ENCODE measurements at regions not wholly inside any gene's neighbourhood (a gene's known extent, or its start where the extent isn't known, plus 50 kb on each side); places are given as distances from the start of the nearest gene placed in this dataset.

GRCh38 chr2:180520921-180521581 is 459.4 kb upstream of the UBE2E3 start:
- Histone ChIP-seq H3K27me3 (ENCODE audit: control insufficient read depth, insufficient read depth, low read length) (no peaks in the 10 kb centered on the region), H3K4me3 (ENCODE audit: low read depth, low read length) (no peak overlapping the region)
- DNase-seq (ENCODE audit: low read depth) = no peak

DNA sequence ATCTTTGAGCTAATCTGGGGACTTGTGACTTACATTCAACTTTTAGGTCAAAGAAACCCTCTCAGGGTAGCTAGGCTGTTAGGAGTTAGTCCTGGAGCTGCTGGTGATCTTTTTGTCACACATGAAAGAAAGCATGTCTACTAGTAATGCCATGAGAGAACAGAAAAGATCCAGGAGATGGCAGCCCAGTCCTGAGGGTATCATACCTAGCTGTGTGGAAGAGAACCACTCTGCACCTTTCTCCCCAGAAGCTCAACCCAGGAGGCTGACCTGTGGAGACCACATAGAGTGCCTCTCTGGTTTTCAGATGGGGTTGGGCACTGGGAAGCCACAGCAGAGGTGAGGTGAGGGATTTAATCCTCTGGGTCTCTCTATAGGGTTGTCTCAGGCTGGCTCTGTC is 460.2 kb upstream of the UBE2E3 start:
- no peak overlapping the region for H3K4me3 ChIP-seq (ENCODE audit: low read depth, low read length)
- no peaks in the 10 kb centered on the region for H3K36me3 ChIP-seq (ENCODE audit: control insufficient read depth, insufficient read depth, low read length)
- no peaks in the 10 kb centered on the region for H3K27me3 ChIP-seq (ENCODE audit: control insufficient read depth, insufficient read depth, low read length)
- no peak for DNase-seq (ENCODE audit: low read depth)
- TF ChIP-seq, protein P1, sequence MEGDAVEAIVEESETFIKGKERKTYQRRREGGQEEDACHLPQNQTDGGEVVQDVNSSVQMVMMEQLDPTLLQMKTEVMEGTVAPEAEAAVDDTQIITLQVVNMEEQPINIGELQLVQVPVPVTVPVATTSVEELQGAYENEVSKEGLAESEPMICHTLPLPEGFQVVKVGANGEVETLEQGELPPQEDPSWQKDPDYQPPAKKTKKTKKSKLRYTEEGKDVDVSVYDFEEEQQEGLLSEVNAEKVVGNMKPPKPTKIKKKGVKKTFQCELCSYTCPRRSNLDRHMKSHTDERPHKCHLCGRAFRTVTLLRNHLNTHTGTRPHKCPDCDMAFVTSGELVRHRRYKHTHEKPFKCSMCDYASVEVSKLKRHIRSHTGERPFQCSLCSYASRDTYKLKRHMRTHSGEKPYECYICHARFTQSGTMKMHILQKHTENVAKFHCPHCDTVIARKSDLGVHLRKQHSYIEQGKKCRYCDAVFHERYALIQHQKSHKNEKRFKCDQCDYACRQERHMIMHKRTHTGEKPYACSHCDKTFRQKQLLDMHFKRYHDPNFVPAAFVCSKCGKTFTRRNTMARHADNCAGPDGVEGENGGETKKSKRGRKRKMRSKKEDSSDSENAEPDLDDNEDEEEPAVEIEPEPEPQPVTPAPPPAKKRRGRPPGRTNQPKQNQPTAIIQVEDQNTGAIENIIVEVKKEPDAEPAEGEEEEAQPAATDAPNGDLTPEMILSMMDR (IDR thresholded peaks at IDR 0.05; ENCODE audit: insufficient read depth, low read length, poor library complexity, severe bottlenecking) = no peak

More at GRCh38 chr2:180520921-180521581, 459.4 kb upstream of the UBE2E3 start:
- TF ChIP-seq, protein P1 (IDR thresholded peaks at IDR 0.05; ENCODE audit: insufficient read depth, low read length, poor library complexity, severe bottlenecking) = no peak
- no peaks in the 10 kb centered on the region for H3K36me3 ChIP-seq (ENCODE audit: control insufficient read depth, insufficient read depth, low read length)

DNA sequence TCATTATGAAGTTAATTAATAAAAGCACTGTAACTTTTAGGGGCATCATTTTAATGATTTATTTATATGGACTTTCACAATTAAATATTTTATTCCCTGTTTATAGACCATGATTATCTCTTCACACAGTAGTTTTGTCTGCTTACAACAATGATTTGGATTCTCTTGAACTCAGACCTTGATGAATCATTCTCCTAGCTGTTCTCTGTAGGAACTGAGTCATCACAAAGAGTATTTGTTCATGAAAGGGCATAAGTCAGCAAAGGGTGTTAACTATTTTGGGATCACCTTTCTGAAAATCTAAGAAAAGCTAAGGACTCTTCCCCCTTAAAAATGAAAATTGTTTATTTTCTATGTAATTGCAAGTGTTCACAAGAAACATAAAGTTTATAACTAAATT is 461.1 kb upstream of the UBE2E3 start:
- no peak for DNase-seq (ENCODE audit: low read depth)
- TF ChIP-seq, protein P1 (IDR thresholded peaks at IDR 0.05; ENCODE audit: insufficient read depth, low read length, poor library complexity, severe bottlenecking) = no peak
- H3K36me3 ChIP-seq (ENCODE audit: control insufficient read depth, insufficient read depth, low read length) = no peaks in the 10 kb centered on the region
- H3K4me3 ChIP-seq (ENCODE audit: low read depth, low read length) = no peak overlapping the region
- H3K27me3 ChIP-seq (ENCODE audit: control insufficient read depth, insufficient read depth, low read length) = no peaks in the 10 kb centered on the region

GRCh38 chr2:180516232-180516631 is 464.2 kb upstream of the UBE2E3 start:
- no peak for DNase-seq (ENCODE audit: low read depth)
- TF ChIP-seq, protein P1 (IDR thresholded peaks at IDR 0.05; ENCODE audit: insufficient read depth, low read length, poor library complexity, severe bottlenecking) = no peak
- Histone ChIP-seq H3K4me3 (ENCODE audit: low read depth, low read length) (no peak overlapping the region), H3K36me3 (ENCODE audit: control insufficient read depth, insufficient read depth, low read length) (no peaks in the 10 kb centered on the region), H3K27me3 (ENCODE audit: control insufficient read depth, insufficient read depth, low read length) (no peaks in the 10 kb centered on the region)

GRCh38 chr2:180513389-180513788 is 467.0 kb upstream of the UBE2E3 start:
- TF ChIP-seq, protein P1 (IDR thresholded peaks at IDR 0.05; ENCODE audit: insufficient read depth, low read length, poor library complexity, severe bottlenecking) = no peak
- Histone ChIP-seq H3K36me3 (ENCODE audit: control insufficient read depth, insufficient read depth, low read length) (no peaks in the 10 kb centered on the region), H3K4me3 (ENCODE audit: low read depth, low read length) (no peak overlapping the region), H3K27me3 (ENCODE audit: control insufficient read depth, insufficient read depth, low read length) (no peaks in the 10 kb centered on the region)
- no peak for DNase-seq (ENCODE audit: low read depth)

GRCh38 chr2:180508458-180508857 is 471.9 kb upstream of the UBE2E3 start:
- no peaks in the 10 kb centered on the region for H3K27me3 ChIP-seq (ENCODE audit: control insufficient read depth, insufficient read depth, low read length)
- H3K36me3 ChIP-seq (ENCODE audit: control insufficient read depth, insufficient read depth, low read length) = no peaks in the 10 kb centered on the region
- no peak overlapping the region for H3K4me3 ChIP-seq (ENCODE audit: low read depth, low read length)
- TF ChIP-seq, protein P1 (IDR thresholded peaks at IDR 0.05; ENCODE audit: insufficient read depth, low read length, poor library complexity, severe bottlenecking) = no peak
- no peak for DNase-seq (ENCODE audit: low read depth)

All from kidney epithelial cell (primary cell).